ENCODE measurements at regions not wholly inside any gene's neighbourhood (a gene's known extent, or its start where the extent isn't known, plus 50 kb on each side); places are given as distances from the start of the nearest gene placed in this dataset.

GRCh38 chr10:36451391-36451970, 673.9 kb upstream of the ANKRD30A start:
- TF ChIP-seq, protein P1, sequence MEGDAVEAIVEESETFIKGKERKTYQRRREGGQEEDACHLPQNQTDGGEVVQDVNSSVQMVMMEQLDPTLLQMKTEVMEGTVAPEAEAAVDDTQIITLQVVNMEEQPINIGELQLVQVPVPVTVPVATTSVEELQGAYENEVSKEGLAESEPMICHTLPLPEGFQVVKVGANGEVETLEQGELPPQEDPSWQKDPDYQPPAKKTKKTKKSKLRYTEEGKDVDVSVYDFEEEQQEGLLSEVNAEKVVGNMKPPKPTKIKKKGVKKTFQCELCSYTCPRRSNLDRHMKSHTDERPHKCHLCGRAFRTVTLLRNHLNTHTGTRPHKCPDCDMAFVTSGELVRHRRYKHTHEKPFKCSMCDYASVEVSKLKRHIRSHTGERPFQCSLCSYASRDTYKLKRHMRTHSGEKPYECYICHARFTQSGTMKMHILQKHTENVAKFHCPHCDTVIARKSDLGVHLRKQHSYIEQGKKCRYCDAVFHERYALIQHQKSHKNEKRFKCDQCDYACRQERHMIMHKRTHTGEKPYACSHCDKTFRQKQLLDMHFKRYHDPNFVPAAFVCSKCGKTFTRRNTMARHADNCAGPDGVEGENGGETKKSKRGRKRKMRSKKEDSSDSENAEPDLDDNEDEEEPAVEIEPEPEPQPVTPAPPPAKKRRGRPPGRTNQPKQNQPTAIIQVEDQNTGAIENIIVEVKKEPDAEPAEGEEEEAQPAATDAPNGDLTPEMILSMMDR (IDR thresholded peaks at IDR 0.05), result no peak
- Histone ChIP-seq H3K27ac (no peak overlapping the region), H3K4me3 (no peak overlapping the region)
- no peak for DNase-seq (ENCODE audit: low spot score)

GRCh38 chr10:36450380-36450779, 675.0 kb upstream of the ANKRD30A start:
- no peak for DNase-seq (ENCODE audit: low spot score)

GRCh38 chr10:36448760-36449691, 676.4 kb upstream of the ANKRD30A start:
- H3K4me3 ChIP-seq, result no peak overlapping the region
- TF ChIP-seq, protein P1 (IDR thresholded peaks at IDR 0.05), result no peak
- DNase-seq (ENCODE audit: low spot score), result no peak
- no peak overlapping the region for H3K27ac ChIP-seq

More at GRCh38 chr10:36450380-36450779, 675.0 kb upstream of the ANKRD30A start:
- H3K27ac ChIP-seq, result peak overlapping the region in 1 of 2 donors; percentile 45
- TF ChIP-seq, protein P1 (IDR thresholded peaks at IDR 0.05), result no peak
- H3K4me3 ChIP-seq, result peak overlapping the region; percentile 47

GRCh38 chr10:36446881-36447280, 678.5 kb upstream of the ANKRD30A start:
- TF ChIP-seq, protein P1 (IDR thresholded peaks at IDR 0.05), result no peak
- Histone ChIP-seq H3K4me3 (peak overlapping the region; percentile 40), H3K27ac (peak overlapping the region in 1 of 2 donors; percentile 11)
- DNase-seq (ENCODE audit: low spot score), result no peak

GRCh38 chr10:36443233-36443632, 682.2 kb upstream of the ANKRD30A start:
- DNase-seq (ENCODE audit: low spot score), result no peak
- Histone ChIP-seq H3K4me3 (no peak overlapping the region), H3K27ac (no peak overlapping the region)
- TF ChIP-seq, protein P1 (IDR thresholded peaks at IDR 0.05), result no peak

GRCh38 chr10:36441557-36441956, 683.8 kb upstream of the ANKRD30A start:
- Histone ChIP-seq H3K27ac (no peak overlapping the region), H3K4me3 (no peak overlapping the region)
- TF ChIP-seq, protein P1 (IDR thresholded peaks at IDR 0.05), result no peak
- DNase-seq (ENCODE audit: low spot score), result no peak
